GM10266 (cell line): ENCODE measurements at regions not wholly inside any gene's neighbourhood (a gene's known extent, or its start where the extent isn't known, plus 50 kb on each side); places are given as distances from the start of the nearest gene placed in this dataset.
"Not testable (repeated sequence)": the region's sequence is repeated elsewhere in the genome, so short reads cannot be mapped to it uniquely, and the experiment has no call there.

ENCODE experiments used
- DNase-seq: peaks from one replicate; pipeline ENCODE4 v3.0.0; 2012; ENCODE audit errors: extremely low spot score
- CTCF ChIP-seq: IDR thresholded peaks from 2 replicates; pipeline ENCODE4 v1.5.1; 2012; ENCODE audit warnings: mild to moderate bottlenecking, low read depth; ENCODE audit not compliant: control insufficient read depth, insufficient read depth; ENCODE audit errors: missing control alignments

GRCh38 chr2:12618576-12618975, 98.2 kb upstream of the TRIB2 start:
- no peak for DNase-seq
- TF ChIP-seq CTCF: no peak

GRCh38 chr2:12619975-12620374, 96.8 kb upstream of the TRIB2 start:
- DNase-seq: no peak
- no peak for TF ChIP-seq CTCF

GRCh38 chr2:12620759-12621158, 96.0 kb upstream of the TRIB2 start:
- TF ChIP-seq CTCF: no peak
- DNase-seq: no peak

GRCh38 chr2:12623051-12623450, 93.7 kb upstream of the TRIB2 start:
- no peak for DNase-seq
- no peak for TF ChIP-seq CTCF

- DNase-seq: no peak
- TF ChIP-seq CTCF: no peak
Measured at GRCh38 chr2:12624384-12624783, 92.4 kb upstream of the TRIB2 start.

GRCh38 chr2:12624905-12625598, 91.7 kb upstream of the TRIB2 start:
- DNase-seq: no peak
- no peak for TF ChIP-seq CTCF

GRCh38 chr2:12628541-12628940, 88.2 kb upstream of the TRIB2 start:
- DNase-seq: not testable (repeated sequence)

- DNase-seq: no peak
- no peak for TF ChIP-seq CTCF
Measured at GRCh38 chr2:12636837-12637581, 79.7 kb upstream of the TRIB2 start.
